Stimulated activated naive CD8-positive, alpha-beta T cell treated with anti-CD3 and anti-CD28 coated beads, Interleukin-15, Interleukin-2, amounts not matched to agents 100 ng/mL and 50 ng/mL, for 24 hours (primary cell): ENCODE measurements at regions not wholly inside any gene's neighbourhood (a gene's known extent, or its start where the extent isn't known, plus 50 kb on each side); places are given as distances from the start of the nearest gene placed in this dataset.
"Not testable (repeated sequence)": the region's sequence is repeated elsewhere in the genome, so short reads cannot be mapped to it uniquely, and the experiment has no call there.

Experiments used
- H3K27ac Mint-ChIP-seq: one replicate; pipeline ENCODE4 v1.8.0; 2021; ENCODE audit warnings: mild to moderate bottlenecking, mixed read lengths
- H3K27me3 Mint-ChIP-seq: one replicate; pipeline ENCODE4 v1.8.0; 2021; ENCODE audit warnings: mixed read lengths
- H3K36me3 Mint-ChIP-seq: one replicate; pipeline ENCODE4 v1.8.0; 2021; ENCODE audit warnings: low read depth, mixed read lengths
- H3K4me1 Mint-ChIP-seq: one replicate; pipeline ENCODE4 v1.8.0; 2021; ENCODE audit warnings: low read depth, mixed read lengths
- H3K4me3 Mint-ChIP-seq: one replicate; pipeline ENCODE4 v1.8.0; 2021; ENCODE audit warnings: mild to moderate bottlenecking, mixed read lengths
- H3K9me3 Mint-ChIP-seq: one replicate; pipeline ENCODE4 v1.8.0; 2021; ENCODE audit warnings: mixed read lengths

GRCh38 chr16:26688105-26688504 is 378.6 kb upstream of the C16orf82 start:
- Mint-ChIP-seq H3K36me3 (no peaks in the 10 kb centered on the region), H3K27ac (no peak overlapping the region), H3K27me3 (peaks cover 10% of the 10 kb centered on the region), H3K4me1 (no peaks in the 10 kb centered on the region), H3K4me3 (no peak overlapping the region), H3K9me3 (no peaks in the 10 kb centered on the region)

- peaks cover 12% of the 10 kb centered on the region for H3K27me3 Mint-ChIP-seq
- H3K9me3 Mint-ChIP-seq = no peaks in the 10 kb centered on the region
Measured at GRCh38 chr16:26688699-26689098, 378.0 kb upstream of the C16orf82 start.

GRCh38 chr16:26692658-26693057 is 374.1 kb upstream of the C16orf82 start:
- Mint-ChIP-seq H3K36me3 (no peaks in the 10 kb centered on the region), H3K27me3 (peaks cover 15% of the 10 kb centered on the region), H3K27ac (no peak overlapping the region), H3K4me1 (no peaks in the 10 kb centered on the region), H3K9me3 (no peaks in the 10 kb centered on the region), H3K4me3 (no peak overlapping the region)

More at GRCh38 chr16:26688699-26689098, 378.0 kb upstream of the C16orf82 start:
- no peaks in the 10 kb centered on the region for H3K4me1 Mint-ChIP-seq
- no peak overlapping the region for H3K4me3 Mint-ChIP-seq
- no peak overlapping the region for H3K27ac Mint-ChIP-seq
- no peaks in the 10 kb centered on the region for H3K36me3 Mint-ChIP-seq

- Mint-ChIP-seq H3K27ac (no peak overlapping the region), H3K4me3 (no peak overlapping the region), H3K4me1 (no peaks in the 10 kb centered on the region)
Measured at GRCh38 chr16:26697807-26698206, 368.9 kb upstream of the C16orf82 start.

GRCh38 chr16:26700250-26700649 is 366.5 kb upstream of the C16orf82 start:
- Mint-ChIP-seq H3K4me3 (no peak overlapping the region), H3K27ac (no peak overlapping the region), H3K27me3 (peaks cover 29% of the 10 kb centered on the region), H3K36me3 (no peaks in the 10 kb centered on the region), H3K4me1 (no peaks in the 10 kb centered on the region), H3K9me3 (peaks cover 14% of the 10 kb centered on the region)

More at GRCh38 chr16:26697807-26698206, 368.9 kb upstream of the C16orf82 start:
- Mint-ChIP-seq H3K27me3 (peaks cover 25% of the 10 kb centered on the region), H3K9me3 (peaks cover 14% of the 10 kb centered on the region), H3K36me3 (no peaks in the 10 kb centered on the region)

- Mint-ChIP-seq H3K4me3 (no peak overlapping the region), H3K36me3 (no peaks in the 10 kb centered on the region), H3K27me3 (peaks cover 32% of the 10 kb centered on the region), H3K27ac (no peak overlapping the region), H3K9me3 (peaks cover 14% of the 10 kb centered on the region), H3K4me1 (no peaks in the 10 kb centered on the region)
Measured at GRCh38 chr16:26701243-26701886, 365.4 kb upstream of the C16orf82 start.

GRCh38 chr16:26705346-26705745 is 361.4 kb upstream of the C16orf82 start:
- Mint-ChIP-seq H3K9me3 (peaks cover under 1% of the 10 kb centered on the region), H3K4me3 (no peak overlapping the region), H3K4me1 (no peaks in the 10 kb centered on the region), H3K27ac (no peak overlapping the region), H3K36me3 (no peaks in the 10 kb centered on the region), H3K27me3 (peaks cover 25% of the 10 kb centered on the region)

- Mint-ChIP-seq H3K9me3 (no peaks in the 10 kb centered on the region), H3K4me1 (no peaks in the 10 kb centered on the region), H3K27ac (no peak overlapping the region), H3K4me3 (no peak overlapping the region), H3K36me3 (no peaks in the 10 kb centered on the region), H3K27me3 (peaks cover 18% of the 10 kb centered on the region)
Measured at GRCh38 chr16:26708428-26708827, 358.3 kb upstream of the C16orf82 start.

GRCh38 chr16:26709175-26709574 is 357.6 kb upstream of the C16orf82 start:
- H3K27me3 Mint-ChIP-seq = peaks cover 15% of the 10 kb centered on the region
- no peaks in the 10 kb centered on the region for H3K4me1 Mint-ChIP-seq
- H3K36me3 Mint-ChIP-seq = no peaks in the 10 kb centered on the region
- H3K9me3 Mint-ChIP-seq = no peaks in the 10 kb centered on the region
- H3K4me3 Mint-ChIP-seq = no peak overlapping the region
- H3K27ac Mint-ChIP-seq = no peak overlapping the region

GRCh38 chr16:26709754-26710153 is 357.0 kb upstream of the C16orf82 start:
- no peak overlapping the region for H3K27ac Mint-ChIP-seq
- H3K4me3 Mint-ChIP-seq = no peak overlapping the region
- H3K9me3 Mint-ChIP-seq = no peaks in the 10 kb centered on the region
- no peaks in the 10 kb centered on the region for H3K36me3 Mint-ChIP-seq
- H3K4me1 Mint-ChIP-seq = no peaks in the 10 kb centered on the region
- H3K27me3 Mint-ChIP-seq = peaks cover 15% of the 10 kb centered on the region

GRCh38 chr16:26710450-26710849 is 356.3 kb upstream of the C16orf82 start:
- Mint-ChIP-seq H3K4me3 (no peak overlapping the region), H3K9me3 (no peaks in the 10 kb centered on the region), H3K27ac (no peak overlapping the region), H3K4me1 (no peaks in the 10 kb centered on the region), H3K27me3 (peaks cover 11% of the 10 kb centered on the region), H3K36me3 (no peaks in the 10 kb centered on the region)

- no peaks in the 10 kb centered on the region for H3K4me1 Mint-ChIP-seq
- no peaks in the 10 kb centered on the region for H3K36me3 Mint-ChIP-seq
- H3K9me3 Mint-ChIP-seq = no peaks in the 10 kb centered on the region
- H3K27me3 Mint-ChIP-seq = no peaks in the 10 kb centered on the region
- H3K27ac Mint-ChIP-seq = no peak overlapping the region
- H3K4me3 Mint-ChIP-seq = no peak overlapping the region
Measured at GRCh38 chr16:26712876-26713275, 353.9 kb upstream of the C16orf82 start.

- Mint-ChIP-seq H3K27me3 (peaks cover 5% of the 10 kb centered on the region), H3K36me3 (no peaks in the 10 kb centered on the region), H3K4me3 (no peak overlapping the region), H3K9me3 (no peaks in the 10 kb centered on the region), H3K4me1 (no peaks in the 10 kb centered on the region), H3K27ac (no peak overlapping the region)
Measured at GRCh38 chr16:26715969-26716368, 350.8 kb upstream of the C16orf82 start.

- Mint-ChIP-seq H3K36me3 (no peaks in the 10 kb centered on the region), H3K4me1 (no peaks in the 10 kb centered on the region), H3K9me3 (no peaks in the 10 kb centered on the region), H3K27me3 (peaks cover 5% of the 10 kb centered on the region), H3K27ac (no peak overlapping the region), H3K4me3 (no peak overlapping the region)
Measured at GRCh38 chr16:26717826-26718225, 348.9 kb upstream of the C16orf82 start.

- Mint-ChIP-seq H3K27me3 (peaks cover 5% of the 10 kb centered on the region), H3K27ac (no peak overlapping the region), H3K4me1 (no peaks in the 10 kb centered on the region), H3K4me3 (no peak overlapping the region), H3K36me3 (no peaks in the 10 kb centered on the region), H3K9me3 (no peaks in the 10 kb centered on the region)
Measured at GRCh38 chr16:26721290-26721689, 345.4 kb upstream of the C16orf82 start.

- not testable (repeated sequence) for H3K27me3 Mint-ChIP-seq, H3K27ac Mint-ChIP-seq, H3K4me3 Mint-ChIP-seq, H3K36me3 Mint-ChIP-seq, H3K4me1 Mint-ChIP-seq, H3K9me3 Mint-ChIP-seq
Measured at GRCh38 chr16:26721957-26722356, 344.8 kb upstream of the C16orf82 start.
